NCI-H146 (cell line): ENCODE measurements at regions not wholly inside any gene's neighbourhood (a gene's known extent, or its start where the extent isn't known, plus 50 kb on each side); places are given as distances from the start of the nearest gene placed in this dataset.
A peak's percentile ranks its signal among the peaks of the same experiment; 100 is the strongest.

Source experiments
- DNase-seq: peaks from one replicate; lab custom pipeline; 2025; lab: John Stamatoyannopoulos, UW

DNA sequence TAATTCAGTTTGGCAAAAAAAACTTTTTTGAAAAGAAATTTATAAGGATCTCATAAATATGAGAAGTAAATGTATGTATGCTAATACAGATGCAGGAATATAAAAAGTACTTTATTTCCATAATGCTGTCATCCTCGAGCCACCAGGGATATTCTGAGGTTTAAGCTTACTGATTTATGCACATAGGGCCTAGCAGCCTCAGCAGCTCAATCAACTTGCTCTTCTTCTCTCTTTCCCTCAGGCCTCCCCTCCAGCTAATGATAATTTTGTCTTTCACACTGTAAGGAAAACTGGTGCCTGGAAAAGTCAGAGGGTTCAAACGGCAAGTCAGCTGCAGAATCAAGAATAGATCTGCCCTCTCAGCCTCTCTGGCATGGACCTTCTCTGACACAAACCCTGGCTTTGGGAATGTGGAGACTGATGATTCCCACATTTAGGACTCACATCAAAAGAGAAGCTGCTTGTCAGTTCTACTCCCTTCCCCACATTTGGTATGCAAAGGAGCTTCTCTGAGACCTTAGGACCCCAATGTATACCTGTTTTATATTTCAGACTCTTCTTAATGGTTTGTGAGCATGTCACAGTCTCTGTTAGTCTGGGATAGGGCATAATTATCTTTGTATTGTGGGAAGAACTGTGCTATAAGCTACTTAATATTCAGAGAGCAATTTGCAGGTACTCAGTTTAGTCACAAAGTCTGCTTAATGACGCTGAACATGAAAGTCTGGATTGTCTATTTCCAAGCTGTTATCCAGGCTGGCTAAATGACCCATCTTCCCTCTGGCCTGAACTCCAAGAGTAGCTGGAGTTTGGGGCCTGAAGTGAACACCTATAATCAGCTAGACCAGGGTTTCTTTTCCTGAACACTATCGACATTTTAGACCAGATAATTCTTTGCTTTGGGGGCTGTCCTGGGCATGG, 52.1 kb upstream of the DIPK1A start:
- no peak for DNase-seq

DNA sequence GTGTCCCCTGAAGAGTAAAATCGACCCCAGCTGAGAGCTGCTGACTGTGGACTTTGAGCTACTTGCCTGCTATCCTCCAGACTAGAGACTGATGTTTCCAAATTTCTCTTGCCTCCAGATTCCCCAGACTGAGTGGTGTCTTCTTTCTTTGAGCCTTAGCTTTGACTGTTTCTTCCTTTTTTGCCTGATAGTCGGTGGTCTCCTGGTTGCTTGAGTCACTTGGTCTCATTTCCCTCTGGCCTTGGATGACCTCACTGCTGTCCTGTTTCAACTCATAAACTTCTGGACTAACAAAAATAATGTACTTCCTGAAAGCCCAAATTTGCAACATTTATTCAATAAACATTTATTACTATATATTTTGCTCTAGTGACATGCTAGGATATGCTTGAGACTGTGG, 52.9 kb upstream of the DIPK1A start:
- no peak for DNase-seq

DNA sequence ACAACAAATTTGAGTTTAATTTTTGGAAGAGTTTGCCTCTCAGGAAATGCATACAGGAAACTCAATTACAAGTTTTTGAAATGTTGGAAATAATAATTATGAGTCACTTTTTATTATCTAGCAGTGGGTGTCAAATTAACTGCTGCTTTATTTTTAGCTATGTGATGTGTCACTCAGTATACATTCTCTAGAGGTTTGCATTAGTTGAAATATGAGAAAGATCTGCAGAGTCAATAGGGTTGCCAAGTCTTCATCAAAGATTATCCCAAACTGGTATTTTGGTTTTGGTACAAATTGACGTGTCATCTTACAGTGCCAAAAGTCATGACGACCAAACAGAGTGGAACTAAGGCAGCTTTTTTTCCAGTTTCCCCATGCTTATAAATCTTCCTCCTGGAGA, 54.3 kb upstream of the DIPK1A start:
- no peak for DNase-seq

DNA sequence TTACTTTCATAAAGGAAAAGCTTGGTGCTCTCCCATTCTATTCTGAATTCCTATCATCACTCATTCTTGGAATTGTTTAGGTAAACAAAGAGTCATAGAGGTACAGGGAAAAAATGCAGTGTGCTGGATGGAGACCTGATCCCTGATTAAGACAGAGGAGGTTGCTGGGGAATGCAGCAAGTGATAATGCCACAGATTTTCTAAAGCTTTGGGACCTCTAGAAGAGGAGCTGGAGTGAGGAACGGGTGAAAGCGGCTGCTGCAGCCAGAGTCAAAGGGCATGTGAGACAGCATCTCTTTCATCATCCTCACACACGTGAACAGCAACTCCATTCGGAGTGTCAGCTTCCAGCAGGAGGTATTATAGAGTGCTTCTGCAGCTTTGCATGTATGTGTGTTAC, 54.9 kb upstream of the DIPK1A start:
- no peak for DNase-seq

DNA sequence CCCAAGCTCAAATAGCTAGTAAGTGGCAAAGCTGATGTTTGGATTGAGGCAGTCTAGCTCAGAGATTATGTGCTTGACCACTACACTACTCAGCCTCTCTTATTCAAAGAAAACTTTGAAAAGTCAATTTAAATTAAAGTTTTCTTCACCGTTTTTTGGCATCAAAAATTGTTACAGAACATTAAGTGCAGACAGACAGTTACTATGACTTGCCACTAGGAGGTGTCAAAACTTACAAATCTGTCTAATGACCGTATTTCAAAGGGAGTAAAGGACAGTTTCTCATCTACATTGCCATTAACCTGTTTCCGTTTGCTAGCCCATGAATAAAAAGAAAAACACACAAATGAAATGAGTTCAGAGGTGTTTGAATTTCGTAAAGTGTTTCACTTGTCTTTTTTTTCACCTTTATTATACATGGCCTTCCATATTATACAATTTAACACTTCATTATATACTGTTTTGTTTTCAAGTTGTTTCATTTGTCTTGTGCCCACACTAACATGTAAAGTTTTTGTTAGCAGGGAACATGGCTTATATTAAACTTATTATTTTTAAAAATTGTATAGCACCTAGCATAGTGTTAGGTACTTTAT, 57.4 kb upstream of the MTF2 start:
- peak; percentile 50 for DNase-seq

DNA sequence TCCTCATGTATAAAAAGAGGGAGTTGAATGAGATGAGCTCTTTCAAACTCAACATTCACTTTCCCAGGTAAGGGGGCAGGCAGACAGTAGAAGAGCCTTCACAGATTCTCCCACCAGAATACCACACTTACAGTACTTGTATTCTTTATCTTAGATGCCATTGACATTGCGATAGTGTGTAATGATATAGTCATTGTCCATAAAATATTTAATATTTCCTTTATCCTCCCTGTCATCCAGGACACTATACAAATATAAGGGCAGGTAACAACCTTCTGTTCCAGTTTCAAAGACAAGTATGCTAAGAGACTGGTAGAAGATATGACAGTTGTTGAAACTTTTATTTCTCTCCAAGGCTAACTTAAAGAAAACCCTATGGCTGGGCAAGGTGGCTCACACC, 56.5 kb upstream of the MTF2 start:
- no peak for DNase-seq

DNA sequence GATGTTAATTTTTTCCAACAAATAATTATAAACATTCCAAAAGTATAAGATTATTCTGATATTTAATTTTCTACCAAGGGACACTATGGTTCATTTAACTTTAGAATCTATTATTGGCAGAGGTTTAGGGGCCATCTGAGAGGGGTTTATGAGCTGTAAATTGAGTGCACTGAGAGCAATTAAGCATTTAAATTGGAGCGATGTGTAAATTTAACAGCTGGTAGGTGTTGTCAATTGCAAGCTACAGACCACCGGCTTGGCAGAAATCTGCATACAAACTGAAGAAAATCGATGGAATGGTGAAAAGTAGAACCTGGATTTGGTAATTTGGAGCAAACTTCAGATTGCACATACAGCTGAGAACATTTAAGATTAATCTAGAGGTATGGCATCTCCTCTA, 55.8 kb upstream of the MTF2 start:
- DNase-seq = peak; percentile 14

DNA sequence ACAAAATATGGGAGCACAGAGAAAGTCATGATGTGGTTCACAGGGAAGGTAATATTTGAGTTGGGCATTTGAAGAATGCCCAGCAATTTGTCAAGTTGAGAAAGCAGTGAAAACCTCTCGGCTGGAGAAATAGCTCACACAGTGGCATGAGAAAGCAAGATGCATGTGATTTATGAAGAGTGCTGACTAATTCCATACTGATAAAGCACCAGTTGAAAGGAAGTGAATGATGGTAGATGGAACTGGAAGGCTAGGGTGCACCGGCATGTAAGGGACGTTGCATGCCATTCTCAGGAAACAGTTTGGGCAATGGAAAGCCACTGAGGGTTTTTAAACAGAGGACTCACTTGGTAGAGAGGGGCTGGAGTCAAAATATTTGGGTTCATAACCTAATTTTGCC, 53.5 kb upstream of the MTF2 start:
- DNase-seq = no peak

DNA sequence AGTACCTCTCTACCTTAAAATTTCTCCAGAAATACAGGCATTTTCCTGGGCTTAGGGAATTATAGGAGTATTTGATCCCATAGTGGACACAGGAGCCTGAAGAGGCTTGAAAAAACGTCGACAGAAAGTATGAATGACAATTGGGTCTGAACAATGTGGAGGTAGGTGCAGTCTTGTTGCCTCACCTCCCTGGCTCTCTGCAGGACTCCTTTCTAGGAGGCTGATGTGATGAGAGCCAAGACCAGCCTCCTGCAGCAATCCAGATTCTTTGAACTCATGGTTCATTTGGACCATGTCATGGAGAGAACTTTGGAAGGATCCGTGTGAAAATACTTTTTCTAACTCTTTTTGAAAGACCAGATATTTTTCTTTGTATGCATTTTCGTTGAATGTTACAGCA, 50.5 kb upstream of the MTF2 start:
- no peak for DNase-seq
